ENCODE measurements at regions not wholly inside any gene's neighbourhood (a gene's known extent, or its start where the extent isn't known, plus 50 kb on each side); places are given as distances from the start of the nearest gene placed in this dataset.

DNA sequence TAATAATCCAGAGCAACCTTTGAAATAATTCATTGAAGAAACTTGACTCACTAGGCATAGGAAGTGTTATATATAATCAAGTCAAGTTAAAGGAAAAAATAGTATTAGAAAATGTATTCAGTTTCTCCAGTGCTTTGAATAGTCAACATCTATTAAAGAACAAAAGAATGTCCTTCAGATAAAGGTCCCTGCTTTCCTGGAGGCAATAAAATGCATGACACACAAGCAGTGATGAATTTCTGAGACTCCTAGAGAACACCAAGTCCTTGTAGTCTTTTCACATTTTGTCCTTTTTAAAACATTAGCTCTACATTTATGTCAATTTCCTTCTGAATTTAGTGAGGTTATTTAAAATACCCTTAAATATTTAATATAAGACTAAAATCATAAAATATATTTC lies 695.5 kb downstream of the EPHA3 start:
- H3K36me3 ChIP-seq (ENCODE audit: control insufficient read depth in 2 of 2, insufficient read depth in 2 of 2, low read length in 2 of 2) = no peaks in the 10 kb centered on the region
- H3K9ac ChIP-seq (ENCODE audit: low read depth in 1 of 2, low read length in 2 of 2) = no peak overlapping the region
- H3K27me3 ChIP-seq (ENCODE audit: control insufficient read depth in 2 of 2, insufficient read depth in 2 of 2, low read length in 2 of 2) = no peaks in the 10 kb centered on the region
- H3K9me3 ChIP-seq (ENCODE audit: control insufficient read depth in 2 of 2, low read length in 2 of 2) = no peaks in the 10 kb centered on the region
- no peak overlapping the region for H3K27ac ChIP-seq (ENCODE audit: low read depth in 2 of 2, low read length in 2 of 2)
- H3K4me3 ChIP-seq (ENCODE audit: low read length in 2 of 2) = no peak overlapping the region
- H3K4me1 ChIP-seq (ENCODE audit: control insufficient read depth in 2 of 2, insufficient read depth in 2 of 2, low read length in 2 of 2) = no peaks in the 10 kb centered on the region

DNA sequence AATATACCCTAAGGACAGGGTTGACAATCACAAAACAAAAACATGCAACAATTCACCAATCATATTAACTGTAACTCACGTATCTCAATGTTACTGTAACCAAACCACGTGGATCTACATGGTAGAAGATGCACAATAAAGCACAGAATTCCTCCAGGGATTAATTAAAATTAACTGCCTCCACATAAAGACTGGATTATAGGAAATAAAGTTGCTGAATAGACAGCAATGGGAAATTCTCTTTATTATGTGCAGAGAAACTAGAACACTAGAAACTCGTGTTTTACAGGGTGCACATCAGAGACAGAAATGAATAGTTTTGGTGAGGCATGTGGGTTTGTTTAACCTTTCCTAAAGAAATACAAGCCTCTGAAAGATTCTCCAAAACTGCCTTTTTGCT lies 696.3 kb downstream of the EPHA3 start:
- Histone ChIP-seq H3K4me1 (ENCODE audit: control insufficient read depth in 2 of 2, insufficient read depth in 2 of 2, low read length in 2 of 2) (no peaks in the 10 kb centered on the region), H3K27ac (ENCODE audit: low read depth in 2 of 2, low read length in 2 of 2) (no peak overlapping the region), H3K36me3 (ENCODE audit: control insufficient read depth in 2 of 2, insufficient read depth in 2 of 2, low read length in 2 of 2) (no peaks in the 10 kb centered on the region), H3K9ac (ENCODE audit: low read depth in 1 of 2, low read length in 2 of 2) (no peak overlapping the region), H3K9me3 (ENCODE audit: control insufficient read depth in 2 of 2, low read length in 2 of 2) (no peaks in the 10 kb centered on the region), H3K27me3 (ENCODE audit: control insufficient read depth in 2 of 2, insufficient read depth in 2 of 2, low read length in 2 of 2) (no peaks in the 10 kb centered on the region), H3K4me3 (ENCODE audit: low read length in 2 of 2) (no peak overlapping the region)

DNA sequence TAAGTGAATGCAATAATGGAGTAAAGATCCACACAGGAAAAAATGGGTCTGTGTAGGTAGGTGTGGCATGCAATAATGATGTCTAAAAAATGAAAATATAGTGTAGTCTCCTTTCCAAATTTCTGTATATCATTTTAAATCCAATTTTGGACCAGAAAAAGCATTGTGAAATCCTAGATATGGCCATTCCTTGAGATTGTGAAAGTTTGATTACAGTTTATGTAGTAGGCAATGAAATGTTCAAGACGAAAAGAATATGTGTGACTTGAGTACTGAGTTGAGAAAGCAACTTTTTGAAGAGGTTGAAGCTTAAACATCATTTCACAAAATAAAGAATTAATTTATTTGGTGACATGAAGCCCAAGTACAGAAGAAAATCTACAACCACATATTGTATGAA lies 698.7 kb downstream of the EPHA3 start:
- Histone ChIP-seq H3K9me3 (ENCODE audit: control insufficient read depth in 2 of 2, low read length in 2 of 2) (no peaks in the 10 kb centered on the region), H3K4me3 (ENCODE audit: low read length in 2 of 2) (no peak overlapping the region), H3K4me1 (ENCODE audit: control insufficient read depth in 2 of 2, insufficient read depth in 2 of 2, low read length in 2 of 2) (no peaks in the 10 kb centered on the region), H3K27ac (ENCODE audit: low read depth in 2 of 2, low read length in 2 of 2) (no peak overlapping the region), H3K9ac (ENCODE audit: low read depth in 1 of 2, low read length in 2 of 2) (no peak overlapping the region), H3K36me3 (ENCODE audit: control insufficient read depth in 2 of 2, insufficient read depth in 2 of 2, low read length in 2 of 2) (no peaks in the 10 kb centered on the region), H3K27me3 (ENCODE audit: control insufficient read depth in 2 of 2, insufficient read depth in 2 of 2, low read length in 2 of 2) (no peaks in the 10 kb centered on the region)

DNA sequence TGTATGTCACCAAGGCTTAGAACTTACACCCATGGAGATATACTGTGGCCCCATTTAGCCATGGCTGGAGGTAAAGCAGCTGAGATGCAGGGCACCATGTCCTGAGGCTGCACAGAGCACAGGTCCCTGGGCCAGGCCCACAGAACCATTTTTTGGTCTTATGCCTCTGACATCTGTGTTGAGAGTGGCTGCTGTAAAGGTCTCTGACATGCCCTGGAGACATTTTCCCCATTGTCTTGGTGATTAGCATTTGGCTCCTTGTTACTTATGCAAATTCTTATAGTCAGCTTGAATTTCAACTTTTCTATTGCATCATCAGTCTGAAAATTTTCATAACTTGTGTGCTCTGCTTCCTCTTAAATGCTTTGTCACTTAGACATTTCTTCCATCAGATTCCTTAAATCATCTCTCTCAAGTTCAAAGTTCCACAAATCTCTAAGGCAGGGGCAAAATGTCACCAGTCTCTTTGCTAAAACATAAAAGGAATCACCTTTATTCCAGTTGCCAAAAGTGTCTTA lies 701.3 kb downstream of the EPHA3 start:
- Histone ChIP-seq H3K27ac (ENCODE audit: low read depth in 2 of 2, low read length in 2 of 2) (no peak overlapping the region), H3K4me1 (ENCODE audit: control insufficient read depth in 2 of 2, insufficient read depth in 2 of 2, low read length in 2 of 2) (no peaks in the 10 kb centered on the region), H3K9me3 (ENCODE audit: control insufficient read depth in 2 of 2, low read length in 2 of 2) (no peaks in the 10 kb centered on the region), H3K4me3 (ENCODE audit: low read length in 2 of 2) (no peak overlapping the region), H3K27me3 (ENCODE audit: control insufficient read depth in 2 of 2, insufficient read depth in 2 of 2, low read length in 2 of 2) (no peaks in the 10 kb centered on the region), H3K9ac (ENCODE audit: low read depth in 1 of 2, low read length in 2 of 2) (no peak overlapping the region), H3K36me3 (ENCODE audit: control insufficient read depth in 2 of 2, insufficient read depth in 2 of 2, low read length in 2 of 2) (no peaks in the 10 kb centered on the region)

DNA sequence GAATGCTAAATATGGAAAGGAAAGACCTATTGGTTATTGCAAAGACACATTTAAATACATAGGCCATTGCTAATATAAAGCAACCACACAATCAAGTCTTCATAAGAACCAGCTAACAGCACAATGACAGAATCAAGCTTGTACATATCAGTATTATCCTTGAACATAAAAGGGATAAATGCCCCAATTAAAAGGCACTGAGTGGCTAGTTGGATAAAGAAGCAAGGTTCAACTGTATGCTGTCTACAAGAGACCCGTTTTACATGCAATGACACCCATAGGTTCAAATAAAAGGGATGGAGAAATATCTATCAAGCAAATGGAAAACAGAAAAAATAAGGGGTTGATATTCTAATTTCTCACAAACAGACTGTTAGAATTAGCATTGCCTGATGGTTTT lies 706.1 kb downstream of the EPHA3 start:
- H3K9ac ChIP-seq (ENCODE audit: low read depth in 1 of 2, low read length in 2 of 2) = no peak overlapping the region
- H3K9me3 ChIP-seq (ENCODE audit: control insufficient read depth in 2 of 2, low read length in 2 of 2) = no peaks in the 10 kb centered on the region
- no peak overlapping the region for H3K27ac ChIP-seq (ENCODE audit: low read depth in 2 of 2, low read length in 2 of 2)
- H3K27me3 ChIP-seq (ENCODE audit: control insufficient read depth in 2 of 2, insufficient read depth in 2 of 2, low read length in 2 of 2) = no peaks in the 10 kb centered on the region
- no peaks in the 10 kb centered on the region for H3K4me1 ChIP-seq (ENCODE audit: control insufficient read depth in 2 of 2, insufficient read depth in 2 of 2, low read length in 2 of 2)
- no peak overlapping the region for H3K4me3 ChIP-seq (ENCODE audit: low read length in 2 of 2)
- H3K36me3 ChIP-seq (ENCODE audit: control insufficient read depth in 2 of 2, insufficient read depth in 2 of 2, low read length in 2 of 2) = no peaks in the 10 kb centered on the region

DNA sequence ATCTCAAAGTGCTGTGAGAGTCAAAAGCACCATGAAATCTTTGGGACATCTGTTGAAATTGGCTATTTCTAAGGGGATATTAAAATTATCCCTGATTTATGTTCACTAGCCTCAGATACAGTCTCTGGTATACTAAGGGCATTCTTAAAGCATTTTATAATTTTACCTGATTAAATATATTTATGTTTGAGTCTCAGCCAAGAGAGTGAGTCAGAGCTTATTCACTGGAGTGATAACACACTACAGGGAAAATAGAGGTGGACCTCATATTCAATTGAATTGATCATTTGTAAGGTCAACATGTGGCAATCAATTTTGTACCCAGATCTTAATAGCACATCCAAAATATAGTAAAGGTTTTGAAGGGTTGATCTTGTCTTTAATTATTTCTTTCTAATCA lies 733.6 kb downstream of the EPHA3 start:
- Histone ChIP-seq H3K4me1 (ENCODE audit: control insufficient read depth in 2 of 2, insufficient read depth in 2 of 2, low read length in 2 of 2) (no peaks in the 10 kb centered on the region), H3K27me3 (ENCODE audit: control insufficient read depth in 2 of 2, insufficient read depth in 2 of 2, low read length in 2 of 2) (no peaks in the 10 kb centered on the region), H3K4me3 (ENCODE audit: low read length in 2 of 2) (no peak overlapping the region), H3K36me3 (ENCODE audit: control insufficient read depth in 2 of 2, insufficient read depth in 2 of 2, low read length in 2 of 2) (no peaks in the 10 kb centered on the region), H3K27ac (ENCODE audit: low read depth in 2 of 2, low read length in 2 of 2) (no peak overlapping the region), H3K9ac (ENCODE audit: low read depth in 1 of 2, low read length in 2 of 2) (no peak overlapping the region), H3K9me3 (ENCODE audit: control insufficient read depth in 2 of 2, low read length in 2 of 2) (no peaks in the 10 kb centered on the region)

DNA sequence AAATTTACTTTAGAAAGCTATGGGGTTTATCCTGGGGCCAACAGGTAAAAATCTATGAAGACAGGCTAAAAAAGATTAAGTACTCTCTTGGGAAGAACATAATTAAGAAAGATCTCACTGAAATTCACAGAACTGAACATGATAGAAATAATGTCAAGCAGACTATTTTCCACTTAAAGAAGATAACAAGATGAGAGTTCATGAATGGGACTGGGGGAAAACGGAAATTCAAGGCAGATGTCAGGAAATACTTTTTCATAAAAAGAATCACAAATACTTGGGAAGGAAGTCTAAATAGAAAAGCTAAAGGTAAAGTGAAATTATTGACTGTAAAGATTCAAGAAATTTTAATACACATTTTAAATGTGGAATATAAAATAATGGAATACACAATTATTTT lies 737.6 kb downstream of the EPHA3 start:
- no peak overlapping the region for H3K27ac ChIP-seq (ENCODE audit: low read depth in 2 of 2, low read length in 2 of 2)
- no peaks in the 10 kb centered on the region for H3K27me3 ChIP-seq (ENCODE audit: control insufficient read depth in 2 of 2, insufficient read depth in 2 of 2, low read length in 2 of 2)
- H3K9me3 ChIP-seq (ENCODE audit: control insufficient read depth in 2 of 2, low read length in 2 of 2) = no peaks in the 10 kb centered on the region
- no peak overlapping the region for H3K9ac ChIP-seq (ENCODE audit: low read depth in 1 of 2, low read length in 2 of 2)
- no peaks in the 10 kb centered on the region for H3K4me1 ChIP-seq (ENCODE audit: control insufficient read depth in 2 of 2, insufficient read depth in 2 of 2, low read length in 2 of 2)
- H3K4me3 ChIP-seq (ENCODE audit: low read length in 2 of 2) = no peak overlapping the region
- H3K36me3 ChIP-seq (ENCODE audit: control insufficient read depth in 2 of 2, insufficient read depth in 2 of 2, low read length in 2 of 2) = no peaks in the 10 kb centered on the region

DNA sequence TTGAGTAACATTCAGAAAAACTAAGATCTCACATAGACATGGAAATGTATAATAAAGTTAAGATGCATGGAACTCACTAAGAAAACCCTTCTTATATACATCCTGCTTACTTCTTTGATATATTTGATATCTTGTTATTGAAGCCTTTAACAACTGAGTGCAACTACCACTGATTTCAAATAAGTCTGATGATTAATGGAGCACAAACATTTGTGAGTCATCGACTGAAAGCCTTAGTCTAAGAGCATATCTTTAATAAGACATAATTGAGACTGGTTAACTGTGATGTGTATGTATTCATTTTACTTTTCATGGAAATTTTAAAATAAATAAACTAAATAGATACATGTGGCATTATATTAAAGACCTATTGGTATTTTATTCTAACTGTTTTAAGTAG lies 740.5 kb downstream of the EPHA3 start:
- no peaks in the 10 kb centered on the region for H3K36me3 ChIP-seq (ENCODE audit: control insufficient read depth in 2 of 2, insufficient read depth in 2 of 2, low read length in 2 of 2)
- no peaks in the 10 kb centered on the region for H3K4me1 ChIP-seq (ENCODE audit: control insufficient read depth in 2 of 2, insufficient read depth in 2 of 2, low read length in 2 of 2)
- H3K4me3 ChIP-seq (ENCODE audit: low read length in 2 of 2) = no peak overlapping the region
- H3K9me3 ChIP-seq (ENCODE audit: control insufficient read depth in 2 of 2, low read length in 2 of 2) = no peaks in the 10 kb centered on the region
- no peak overlapping the region for H3K9ac ChIP-seq (ENCODE audit: low read depth in 1 of 2, low read length in 2 of 2)
- H3K27ac ChIP-seq (ENCODE audit: low read depth in 2 of 2, low read length in 2 of 2) = no peak overlapping the region
- H3K27me3 ChIP-seq (ENCODE audit: control insufficient read depth in 2 of 2, insufficient read depth in 2 of 2, low read length in 2 of 2) = no peaks in the 10 kb centered on the region

DNA sequence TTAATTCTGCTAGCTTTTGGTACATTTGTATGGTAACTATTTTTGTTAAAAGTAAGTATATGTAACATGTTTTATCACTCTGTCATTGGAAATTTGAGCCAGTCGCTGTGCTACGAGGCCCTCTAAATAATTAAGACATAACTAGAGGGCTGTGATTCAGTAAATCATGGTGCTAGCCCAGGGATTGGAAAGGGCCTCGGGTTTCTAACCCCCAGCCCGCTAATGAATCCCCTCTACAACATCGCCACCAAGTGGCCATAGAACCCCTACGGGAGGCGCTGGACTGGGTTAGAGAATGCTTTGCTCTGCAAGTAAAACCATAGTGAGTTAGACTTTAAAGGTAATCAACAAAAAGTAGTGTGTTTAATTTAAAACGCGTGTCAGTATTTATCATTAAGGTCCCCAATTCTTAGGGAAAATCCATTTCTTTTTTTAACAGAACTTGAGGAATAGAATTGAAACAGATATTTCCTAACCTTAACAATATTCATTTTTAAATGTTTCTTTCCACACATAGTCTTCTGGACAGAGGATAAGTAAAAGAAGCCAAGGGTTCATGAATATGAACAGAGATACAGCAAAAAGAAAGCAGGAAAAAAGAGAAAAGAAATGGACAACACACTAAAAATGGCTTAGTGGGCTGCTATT lies 744.7 kb downstream of the EPHA3 start:
- Histone ChIP-seq H3K9ac (ENCODE audit: low read depth in 1 of 2, low read length in 2 of 2) (no peak overlapping the region), H3K4me1 (ENCODE audit: control insufficient read depth in 2 of 2, insufficient read depth in 2 of 2, low read length in 2 of 2) (no peaks in the 10 kb centered on the region), H3K27ac (ENCODE audit: low read depth in 2 of 2, low read length in 2 of 2) (no peak overlapping the region), H3K4me3 (ENCODE audit: low read length in 2 of 2) (no peak overlapping the region), H3K27me3 (ENCODE audit: control insufficient read depth in 2 of 2, insufficient read depth in 2 of 2, low read length in 2 of 2) (no peaks in the 10 kb centered on the region), H3K36me3 (ENCODE audit: control insufficient read depth in 2 of 2, insufficient read depth in 2 of 2, low read length in 2 of 2) (no peaks in the 10 kb centered on the region), H3K9me3 (ENCODE audit: control insufficient read depth in 2 of 2, low read length in 2 of 2) (no peaks in the 10 kb centered on the region)

DNA sequence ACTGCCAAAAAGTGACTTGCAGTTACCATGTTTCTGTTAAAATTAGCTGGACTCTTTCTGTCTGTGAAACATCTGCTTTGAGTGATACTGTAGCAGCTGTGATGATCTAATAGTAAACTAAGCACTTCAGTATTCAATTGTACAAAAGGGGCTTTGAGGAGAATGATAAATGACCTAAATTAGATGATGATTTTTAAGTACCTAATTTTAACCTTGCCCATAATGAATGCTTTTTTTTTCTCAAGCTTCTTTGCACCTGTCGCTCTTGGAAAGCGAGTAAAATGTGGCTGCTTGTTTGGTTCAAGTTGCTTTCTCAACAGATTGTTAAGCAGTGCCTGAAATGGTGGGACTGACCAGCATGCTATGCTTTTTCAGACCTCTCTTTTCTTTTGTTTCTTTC lies 752.3 kb downstream of the EPHA3 start:
- Histone ChIP-seq H3K9me3 (ENCODE audit: control insufficient read depth in 2 of 2, low read length in 2 of 2) (no peaks in the 10 kb centered on the region), H3K27me3 (ENCODE audit: control insufficient read depth in 2 of 2, insufficient read depth in 2 of 2, low read length in 2 of 2) (no peaks in the 10 kb centered on the region), H3K4me3 (ENCODE audit: low read length in 2 of 2) (no peak overlapping the region), H3K36me3 (ENCODE audit: control insufficient read depth in 2 of 2, insufficient read depth in 2 of 2, low read length in 2 of 2) (no peaks in the 10 kb centered on the region), H3K27ac (ENCODE audit: low read depth in 2 of 2, low read length in 2 of 2) (no peak overlapping the region), H3K4me1 (ENCODE audit: control insufficient read depth in 2 of 2, insufficient read depth in 2 of 2, low read length in 2 of 2) (no peaks in the 10 kb centered on the region), H3K9ac (ENCODE audit: low read depth in 1 of 2, low read length in 2 of 2) (no peak overlapping the region)

DNA sequence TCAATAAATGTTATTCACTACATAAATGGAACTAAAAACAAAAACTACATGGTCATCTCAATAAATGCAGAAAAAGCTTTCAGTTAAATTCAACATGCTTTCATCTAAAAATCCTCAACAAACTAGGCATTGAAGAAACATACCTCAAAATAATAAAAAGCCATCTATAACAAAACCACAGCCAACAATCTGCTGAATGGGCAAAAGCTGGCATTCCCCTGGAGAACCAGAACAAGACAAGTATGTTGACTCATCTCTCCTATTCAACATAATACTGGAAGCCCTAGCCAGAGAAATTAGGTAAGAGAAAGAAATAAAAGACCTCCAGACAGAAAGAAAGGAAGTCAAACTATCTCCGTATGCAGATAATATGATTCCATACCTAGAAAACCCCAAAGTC lies 759.9 kb downstream of the EPHA3 start:
- no peak overlapping the region for H3K4me3 ChIP-seq (ENCODE audit: low read length in 2 of 2)
- H3K9me3 ChIP-seq (ENCODE audit: control insufficient read depth in 2 of 2, low read length in 2 of 2) = no peaks in the 10 kb centered on the region
- no peaks in the 10 kb centered on the region for H3K27me3 ChIP-seq (ENCODE audit: control insufficient read depth in 2 of 2, insufficient read depth in 2 of 2, low read length in 2 of 2)
- no peaks in the 10 kb centered on the region for H3K4me1 ChIP-seq (ENCODE audit: control insufficient read depth in 2 of 2, insufficient read depth in 2 of 2, low read length in 2 of 2)
- H3K36me3 ChIP-seq (ENCODE audit: control insufficient read depth in 2 of 2, insufficient read depth in 2 of 2, low read length in 2 of 2) = no peaks in the 10 kb centered on the region
- no peak overlapping the region for H3K27ac ChIP-seq (ENCODE audit: low read depth in 2 of 2, low read length in 2 of 2)
- no peak overlapping the region for H3K9ac ChIP-seq (ENCODE audit: low read depth in 1 of 2, low read length in 2 of 2)
